ENCODE measurements at regions not wholly inside any gene's neighbourhood (a gene's known extent, or its start where the extent isn't known, plus 50 kb on each side); places are given as distances from the start of the nearest gene placed in this dataset.

GRCh38 chrX:46317163-46317562 is 228.1 kb downstream of the ZNF674 start:
- TF ChIP-seq, protein P1, sequence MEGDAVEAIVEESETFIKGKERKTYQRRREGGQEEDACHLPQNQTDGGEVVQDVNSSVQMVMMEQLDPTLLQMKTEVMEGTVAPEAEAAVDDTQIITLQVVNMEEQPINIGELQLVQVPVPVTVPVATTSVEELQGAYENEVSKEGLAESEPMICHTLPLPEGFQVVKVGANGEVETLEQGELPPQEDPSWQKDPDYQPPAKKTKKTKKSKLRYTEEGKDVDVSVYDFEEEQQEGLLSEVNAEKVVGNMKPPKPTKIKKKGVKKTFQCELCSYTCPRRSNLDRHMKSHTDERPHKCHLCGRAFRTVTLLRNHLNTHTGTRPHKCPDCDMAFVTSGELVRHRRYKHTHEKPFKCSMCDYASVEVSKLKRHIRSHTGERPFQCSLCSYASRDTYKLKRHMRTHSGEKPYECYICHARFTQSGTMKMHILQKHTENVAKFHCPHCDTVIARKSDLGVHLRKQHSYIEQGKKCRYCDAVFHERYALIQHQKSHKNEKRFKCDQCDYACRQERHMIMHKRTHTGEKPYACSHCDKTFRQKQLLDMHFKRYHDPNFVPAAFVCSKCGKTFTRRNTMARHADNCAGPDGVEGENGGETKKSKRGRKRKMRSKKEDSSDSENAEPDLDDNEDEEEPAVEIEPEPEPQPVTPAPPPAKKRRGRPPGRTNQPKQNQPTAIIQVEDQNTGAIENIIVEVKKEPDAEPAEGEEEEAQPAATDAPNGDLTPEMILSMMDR (IDR thresholded peaks at IDR 0.05) = no peak
- no peak for DNase-seq
- H3K4me3 ChIP-seq = no peak overlapping the region
- H3K9ac ChIP-seq (ENCODE audit: low read depth in 2 of 2, low read length in 2 of 2) = no peak overlapping the region
- intact Hi-C loops (cut with DNase I) = no loop called here
- H3K27me3 ChIP-seq = no peaks in the 10 kb centered on the region
- H3K9me3 ChIP-seq = no peaks in the 10 kb centered on the region
- H3K36me3 ChIP-seq = no peaks in the 10 kb centered on the region
- no peaks in the 10 kb centered on the region for H3K4me1 ChIP-seq
- H3K27ac ChIP-seq = no peak overlapping the region

DNA sequence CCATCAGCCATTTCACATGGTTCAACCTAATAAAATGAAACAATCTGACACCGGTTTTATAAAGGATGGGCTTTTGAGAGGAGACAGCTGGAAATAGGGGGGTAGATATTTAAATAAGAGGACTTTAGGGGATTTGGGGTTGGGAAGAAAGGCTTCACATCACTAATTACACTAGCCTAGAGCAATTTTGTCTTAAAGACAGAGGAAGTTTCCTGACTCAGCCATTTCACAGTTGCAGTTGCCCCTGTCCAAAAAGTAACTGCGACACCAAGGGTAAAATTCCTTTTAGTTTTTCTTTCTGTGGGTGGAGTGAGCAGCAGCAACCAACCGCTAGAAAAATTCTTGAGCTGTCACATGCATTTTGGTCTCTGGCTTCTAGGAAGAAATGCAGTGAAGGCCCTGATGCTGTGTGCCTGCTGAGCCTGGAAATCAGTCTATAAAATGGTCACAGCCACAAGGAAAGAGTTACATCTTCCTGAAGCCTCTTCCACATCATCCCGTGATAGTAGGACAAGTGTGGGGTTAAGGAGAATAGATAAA is 233.6 kb downstream of the ZNF674 start:
- Histone ChIP-seq H3K4me3 (no peak overlapping the region), H3K27ac (no peak overlapping the region), H3K36me3 (no peaks in the 10 kb centered on the region), H3K9ac (ENCODE audit: low read depth in 2 of 2, low read length in 2 of 2) (no peak overlapping the region), H3K4me1 (no peaks in the 10 kb centered on the region), H3K27me3 (no peaks in the 10 kb centered on the region), H3K9me3 (no peaks in the 10 kb centered on the region)
- no peak for DNase-seq
- TF ChIP-seq, protein P1 (IDR thresholded peaks at IDR 0.05) = no peak
- intact Hi-C loops (cut with DNase I) = no loop called here

GRCh38 chrX:46310815-46311497 is 234.3 kb downstream of the ZNF674 start:
- Histone ChIP-seq H3K4me1 (no peaks in the 10 kb centered on the region), H3K4me3 (no peak overlapping the region), H3K9me3 (no peaks in the 10 kb centered on the region), H3K36me3 (no peaks in the 10 kb centered on the region), H3K27me3 (no peaks in the 10 kb centered on the region), H3K27ac (no peak overlapping the region), H3K9ac (ENCODE audit: low read depth in 2 of 2, low read length in 2 of 2) (no peak overlapping the region)
- TF ChIP-seq, protein P1 (IDR thresholded peaks at IDR 0.05) = no peak
- intact Hi-C loops (cut with DNase I) = no loop called here
- no peak for DNase-seq

DNA sequence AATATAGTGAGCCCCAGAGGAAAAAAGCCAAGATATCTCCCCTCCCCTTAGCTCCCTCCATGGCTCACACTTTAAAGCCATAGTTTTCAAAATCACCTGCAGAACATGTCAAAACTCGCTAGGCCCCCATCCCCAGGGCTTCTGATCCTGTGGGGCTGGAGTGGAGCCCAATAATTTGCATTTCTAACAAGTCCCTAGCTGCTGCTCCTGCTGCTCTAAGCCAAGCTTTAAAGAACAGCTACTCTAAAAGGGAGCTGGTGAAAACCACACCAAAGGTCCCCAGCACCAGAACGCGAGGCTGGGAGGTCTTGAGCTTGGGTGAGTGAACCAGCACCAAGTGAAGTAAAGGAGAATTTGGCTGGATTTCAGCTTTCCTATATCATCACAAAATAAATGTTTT is 237.1 kb downstream of the ZNF674 start:
- TF ChIP-seq, protein P1 (IDR thresholded peaks at IDR 0.05) = no peak
- H3K27me3 ChIP-seq = no peaks in the 10 kb centered on the region
- H3K4me3 ChIP-seq = no peak overlapping the region
- H3K4me1 ChIP-seq = no peaks in the 10 kb centered on the region
- no peak overlapping the region for H3K27ac ChIP-seq
- no peak for DNase-seq
- intact Hi-C loops (cut with DNase I) = no loop called here
- no peaks in the 10 kb centered on the region for H3K9me3 ChIP-seq
- no peaks in the 10 kb centered on the region for H3K36me3 ChIP-seq
- H3K9ac ChIP-seq (ENCODE audit: low read depth in 2 of 2, low read length in 2 of 2) = no peak overlapping the region

DNA sequence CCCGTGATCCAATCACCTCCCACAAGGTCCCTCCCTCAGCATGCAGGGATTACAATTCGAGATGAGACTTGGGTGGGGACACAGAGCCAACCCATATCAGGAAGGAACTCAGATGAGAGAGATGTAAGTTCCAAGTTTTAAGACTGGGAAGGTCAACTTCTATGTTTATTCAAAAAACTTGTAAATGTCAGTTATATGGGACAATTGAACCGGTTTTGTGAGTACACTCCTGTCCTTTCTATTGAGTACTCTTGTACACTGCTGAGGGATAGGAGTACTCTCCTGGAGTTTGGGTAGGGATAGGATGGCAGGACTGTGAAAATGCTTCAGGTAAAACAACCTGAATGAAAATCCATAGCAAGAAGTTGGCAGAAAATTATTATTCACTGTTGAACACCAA is 239.1 kb downstream of the ZNF674 start:
- no peak overlapping the region for H3K9ac ChIP-seq (ENCODE audit: low read depth in 2 of 2, low read length in 2 of 2)
- H3K27me3 ChIP-seq = no peaks in the 10 kb centered on the region
- H3K36me3 ChIP-seq = no peaks in the 10 kb centered on the region
- no peak for DNase-seq
- TF ChIP-seq, protein P1 (IDR thresholded peaks at IDR 0.05) = no peak
- no peak overlapping the region for H3K4me3 ChIP-seq
- no peaks in the 10 kb centered on the region for H3K4me1 ChIP-seq
- intact Hi-C loops (cut with DNase I) = no loop called here
- H3K9me3 ChIP-seq = no peaks in the 10 kb centered on the region
- no peak overlapping the region for H3K27ac ChIP-seq

All from colonic mucosa (tissue), 4 donors.